A673 (cell line): ENCODE measurements at regions not wholly inside any gene's neighbourhood (a gene's known extent, or its start where the extent isn't known, plus 50 kb on each side); places are given as distances from the start of the nearest gene placed in this dataset.

ENCODE experiments used
- CTCF ChIP-seq: fragments of 300-800, 200-600 bp; sonication (generic); conservative IDR thresholded peaks from 2 replicates; pipeline ENCODE4 v1.5.1; 2017; ENCODE audit warnings: low read depth, mild to moderate bottlenecking, antibody characterized with exemption, low read length, moderate library complexity, mixed read lengths
- EZH2 ChIP-seq: fragments of 200-600 bp; sonication (generic); IDR thresholded peaks from 2 replicates; pipeline ENCODE4 v1.6.1; 2017; ENCODE audit warnings: borderline replicate concordance, low read depth, mild to moderate bottlenecking, mixed read lengths, antibody characterized with exemption, low read length; ENCODE audit not compliant: poor library complexity, severe bottlenecking

DNA sequence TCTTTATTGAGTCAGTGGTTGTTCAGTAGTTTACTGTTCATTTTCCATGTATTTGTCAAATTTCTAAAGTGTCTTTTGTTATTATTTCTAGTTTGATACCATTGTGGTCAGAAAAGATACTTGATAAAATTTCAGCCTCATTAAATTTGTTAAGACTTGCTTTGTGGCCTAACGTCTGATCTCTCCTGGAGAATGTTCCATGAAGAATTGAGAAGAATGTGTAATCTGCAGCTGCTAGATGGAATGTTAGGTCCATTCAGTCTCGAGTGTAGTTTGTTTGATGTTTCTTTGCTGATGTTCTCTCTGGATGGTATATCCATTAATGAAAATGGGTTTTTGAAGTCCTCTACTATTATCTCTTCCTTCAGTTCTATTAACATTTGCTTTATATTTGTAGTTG, 394.7 kb upstream of the ANO5 start:
- TF ChIP-seq CTCF (no peak), EZH2 (no peak)
